ENCODE measurements at regions not wholly inside any gene's neighbourhood (a gene's known extent, or its start where the extent isn't known, plus 50 kb on each side); places are given as distances from the start of the nearest gene placed in this dataset.
"Not testable (repeated sequence)": the region's sequence is repeated elsewhere in the genome, so short reads cannot be mapped to it uniquely, and the experiment has no call there.

- intact Hi-C loops (cut with DNase I; ENCODE audit: low total_unique reads) (no loop called here), in situ Hi-C loops (cut with MboI; ENCODE audit: low sequenced_read_pairs in 4 of 4) (no loop called here)
- Histone ChIP-seq H3K4me1 (no peaks in the 10 kb centered on the region), H3K27me3 (no peaks in the 10 kb centered on the region), H3K27ac (no peak overlapping the region), H3K36me3 (no peaks in the 10 kb centered on the region), H3K4me3 (no peak overlapping the region), H3K9me3 (no peaks in the 10 kb centered on the region)
- no peak for TF ChIP-seq POLR2A (IDR thresholded peaks at IDR 0.05)
- TF ChIP-seq CTCF (IDR thresholded peaks at IDR 0.05 in 4 of 5, conservative IDR thresholded peaks at IDR 0.05 in 1 of 5): no peak
- no peak for DNase-seq
- ATAC-seq: no peak
Observed at GRCh38 chr5:38789134-38789533, 56.7 kb upstream of the OSMR start.

- in situ Hi-C loops (cut with MboI; ENCODE audit: low sequenced_read_pairs in 4 of 4): no loop called here
- intact Hi-C loops (cut with DNase I; ENCODE audit: low total_unique reads): no loop called here
- DNase-seq (no peak), ATAC-seq (no peak)
- no peaks in the 10 kb centered on the region for H3K4me1 ChIP-seq
- no peaks in the 10 kb centered on the region for H3K27me3 ChIP-seq
- H3K4me3 ChIP-seq: no peak overlapping the region
- H3K36me3 ChIP-seq: no peaks in the 10 kb centered on the region
- no peaks in the 10 kb centered on the region for H3K9me3 ChIP-seq
- no peak overlapping the region for H3K27ac ChIP-seq
- TF ChIP-seq POLR2A (IDR thresholded peaks at IDR 0.05) (no peak), CTCF (IDR thresholded peaks at IDR 0.05 in 4 of 5, conservative IDR thresholded peaks at IDR 0.05 in 1 of 5) (no peak)
Observed at GRCh38 chr5:38789777-38790176, 56.0 kb upstream of the OSMR start.

- no peaks in the 10 kb centered on the region for H3K36me3 ChIP-seq
- peaks cover 2 to 5% of the 10 kb centered on the region in 2 donors for H3K4me1 ChIP-seq
- TF ChIP-seq POLR2A (IDR thresholded peaks at IDR 0.05) (no peak), CTCF (IDR thresholded peaks at IDR 0.05 in 4 of 5, conservative IDR thresholded peaks at IDR 0.05 in 1 of 5) (no peak)
- no peak for DNase-seq
- ATAC-seq: no peak
- no peak overlapping the region for H3K27ac ChIP-seq
- H3K4me3 ChIP-seq: no peak overlapping the region
- intact Hi-C loops (cut with DNase I; ENCODE audit: low total_unique reads) (no loop called here), in situ Hi-C loops (cut with MboI; ENCODE audit: low sequenced_read_pairs in 4 of 4) (no loop called here)
- no peaks in the 10 kb centered on the region for H3K27me3 ChIP-seq
- no peaks in the 10 kb centered on the region for H3K9me3 ChIP-seq
Observed at GRCh38 chr5:38790268-38790667, 55.5 kb upstream of the OSMR start.

GRCh38 chr5:38790891-38791290 is 54.9 kb upstream of the OSMR start:
- no peaks in the 10 kb centered on the region for H3K27me3 ChIP-seq
- ATAC-seq: no peak
- H3K27ac ChIP-seq: no peak overlapping the region
- in situ Hi-C loops (cut with MboI; ENCODE audit: low sequenced_read_pairs in 4 of 4): no loop called here
- H3K4me3 ChIP-seq: no peak overlapping the region
- intact Hi-C loops (cut with DNase I; ENCODE audit: low total_unique reads): no loop called here
- TF ChIP-seq CTCF (IDR thresholded peaks at IDR 0.05 in 4 of 5, conservative IDR thresholded peaks at IDR 0.05 in 1 of 5): no peak
- peaks cover 9 to 11% of the 10 kb centered on the region in 2 donors for H3K4me1 ChIP-seq
- no peaks in the 10 kb centered on the region for H3K9me3 ChIP-seq
- H3K36me3 ChIP-seq: no peaks in the 10 kb centered on the region
- DNase-seq: no peak

- no peak overlapping the region for H3K4me3 ChIP-seq
- ATAC-seq: no peak
- intact Hi-C loops (cut with DNase I; ENCODE audit: low total_unique reads): no loop called here
- no peaks in the 10 kb centered on the region for H3K9me3 ChIP-seq
- no peaks in the 10 kb centered on the region for H3K36me3 ChIP-seq
- peaks cover 15 to 20% of the 10 kb centered on the region in 2 donors for H3K4me1 ChIP-seq
- DNase-seq: no peak
- TF ChIP-seq POLR2A (IDR thresholded peaks at IDR 0.05): no peak
- no peak for TF ChIP-seq CTCF (IDR thresholded peaks at IDR 0.05 in 4 of 5, conservative IDR thresholded peaks at IDR 0.05 in 1 of 5)
- H3K27ac ChIP-seq: no peak overlapping the region
- no peaks in the 10 kb centered on the region for H3K27me3 ChIP-seq
- in situ Hi-C loops (cut with MboI; ENCODE audit: low sequenced_read_pairs in 4 of 4): no loop called here
Observed at GRCh38 chr5:38793099-38793498, 52.7 kb upstream of the OSMR start.

GRCh38 chr5:38794037-38794436 is 51.8 kb upstream of the OSMR start:
- H3K4me1 ChIP-seq: peaks cover 15 to 20% of the 10 kb centered on the region in 2 donors
- H3K4me3 ChIP-seq; H3K27me3 ChIP-seq; in situ Hi-C loops (cut with MboI; ENCODE audit: low sequenced_read_pairs in 4 of 4); H3K27ac ChIP-seq; H3K36me3 ChIP-seq; ATAC-seq; H3K9me3 ChIP-seq; intact Hi-C loops (cut with DNase I; ENCODE audit: low total_unique reads); DNase-seq: not testable (repeated sequence)
